ENCODE measurements at regions not wholly inside any gene's neighbourhood (a gene's known extent, or its start where the extent isn't known, plus 50 kb on each side); places are given as distances from the start of the nearest gene placed in this dataset.
"Not testable (repeated sequence)": the region's sequence is repeated elsewhere in the genome, so short reads cannot be mapped to it uniquely, and the experiment has no call there.

DNA sequence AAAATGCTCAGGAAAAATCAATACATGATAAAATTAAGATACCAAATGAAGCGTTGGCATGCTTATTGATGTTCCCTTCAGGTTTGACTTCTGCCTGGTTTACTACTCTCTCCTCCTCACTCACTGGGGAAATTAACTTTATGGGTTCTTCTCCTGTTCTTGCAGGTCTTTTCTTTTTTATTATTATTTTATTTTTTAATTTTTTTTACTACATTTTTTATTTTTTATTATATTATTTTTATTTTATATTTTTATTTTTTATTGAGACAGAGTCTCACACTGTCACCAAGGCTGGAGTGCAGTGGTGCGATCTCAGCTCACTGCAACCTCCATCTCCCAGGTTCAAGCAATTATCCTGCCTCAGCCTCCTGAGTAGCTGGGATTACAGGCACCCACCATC lies 350.8 kb downstream of the DHRSX start:
- not testable (repeated sequence) for TF ChIP-seq SMAD3 (CRISPR knock-in tag; IDR thresholded peaks at IDR 0.05; ENCODE audit: borderline replicate concordance); CTCF (IDR thresholded peaks at IDR 0.05); ZNF138 (CRISPR knock-in tag; conservative IDR thresholded peaks at IDR 0.05); ATF1 (CRISPR knock-in tag; IDR thresholded peaks at IDR 0.05); FOXP1 (CRISPR knock-in tag; IDR thresholded peaks at IDR 0.05; ENCODE audit: borderline replicate concordance); ZNF396 (CRISPR knock-in tag; IDR thresholded peaks at IDR 0.05; ENCODE audit: borderline replicate concordance); STAT6 (CRISPR knock-in tag; conservative IDR thresholded peaks at IDR 0.05; ENCODE audit: low read depth); GABPB1 (CRISPR knock-in tag; IDR thresholded peaks at IDR 0.05)
- TF ChIP-seq, protein P1, sequence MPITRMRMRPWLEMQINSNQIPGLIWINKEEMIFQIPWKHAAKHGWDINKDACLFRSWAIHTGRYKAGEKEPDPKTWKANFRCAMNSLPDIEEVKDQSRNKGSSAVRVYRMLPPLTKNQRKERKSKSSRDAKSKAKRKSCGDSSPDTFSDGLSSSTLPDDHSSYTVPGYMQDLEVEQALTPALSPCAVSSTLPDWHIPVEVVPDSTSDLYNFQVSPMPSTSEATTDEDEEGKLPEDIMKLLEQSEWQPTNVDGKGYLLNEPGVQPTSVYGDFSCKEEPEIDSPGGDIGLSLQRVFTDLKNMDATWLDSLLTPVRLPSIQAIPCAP (CRISPR knock-in tag; IDR thresholded peaks at IDR 0.05), result not testable (repeated sequence)

All from WTC11 (cell line).